ENCODE measurements at regions not wholly inside any gene's neighbourhood (a gene's known extent, or its start where the extent isn't known, plus 50 kb on each side); places are given as distances from the start of the nearest gene placed in this dataset. TPM values are rescaled to one million over a fixed set of nuclear protein-coding genes. Genes with fewer than 3 reads are reported as not detected.

- Histone ChIP-seq H3K9ac (ENCODE audit: low read depth, low read length) (no peak overlapping the region), H3K4me1 (ENCODE audit: control insufficient read depth, insufficient read depth, low read length) (no peaks in the 10 kb centered on the region), H3K4me3 (ENCODE audit: low read length) (no peak overlapping the region), H3K4me2 (ENCODE audit: low read length) (no peak overlapping the region), H3K36me3 (ENCODE audit: insufficient read depth, low read length) (no peaks in the 10 kb centered on the region), H3K9me3 (replicated peaks; ENCODE audit: low read length) (no peaks in the 10 kb centered on the region), H3K27me3 (ENCODE audit: control insufficient read depth, insufficient read depth, low read length) (no peaks in the 10 kb centered on the region)
Measured at GRCh38 chr14:104523546-104523935, 56.0 kb upstream of the C14orf180 start.

GRCh38 chr14:104524726-104525125, 54.8 kb upstream of the C14orf180 start:
- Histone ChIP-seq H3K9ac (ENCODE audit: low read depth, low read length) (no peak overlapping the region), H3K4me2 (ENCODE audit: low read length) (no peak overlapping the region), H3K27me3 (ENCODE audit: control insufficient read depth, insufficient read depth, low read length) (no peaks in the 10 kb centered on the region), H3K4me3 (ENCODE audit: low read length) (no peak overlapping the region), H3K9me3 (replicated peaks; ENCODE audit: low read length) (no peaks in the 10 kb centered on the region), H3K4me1 (ENCODE audit: control insufficient read depth, insufficient read depth, low read length) (no peaks in the 10 kb centered on the region), H3K36me3 (ENCODE audit: insufficient read depth, low read length) (no peaks in the 10 kb centered on the region)

- Histone ChIP-seq H3K4me1 (ENCODE audit: control insufficient read depth, insufficient read depth, low read length) (no peaks in the 10 kb centered on the region), H3K4me3 (ENCODE audit: low read length) (no peak overlapping the region), H3K27me3 (ENCODE audit: control insufficient read depth, insufficient read depth, low read length) (no peaks in the 10 kb centered on the region), H3K4me2 (ENCODE audit: low read length) (no peak overlapping the region), H3K9ac (ENCODE audit: low read depth, low read length) (no peak overlapping the region), H3K36me3 (ENCODE audit: insufficient read depth, low read length) (no peaks in the 10 kb centered on the region), H3K9me3 (replicated peaks; ENCODE audit: low read length) (no peaks in the 10 kb centered on the region)
Measured at GRCh38 chr14:104526723-104527645, 52.6 kb upstream of the C14orf180 start.

- Histone ChIP-seq H3K4me3 (ENCODE audit: low read length) (no peak overlapping the region), H3K9me3 (replicated peaks; ENCODE audit: low read length) (no peaks in the 10 kb centered on the region), H3K4me2 (ENCODE audit: low read length) (no peak overlapping the region), H3K36me3 (ENCODE audit: insufficient read depth, low read length) (no peaks in the 10 kb centered on the region), H3K27me3 (ENCODE audit: control insufficient read depth, insufficient read depth, low read length) (no peaks in the 10 kb centered on the region), H3K4me1 (ENCODE audit: control insufficient read depth, insufficient read depth, low read length) (no peaks in the 10 kb centered on the region), H3K9ac (ENCODE audit: low read depth, low read length) (no peak overlapping the region)
Measured at GRCh38 chr14:104527857-104528459, 51.6 kb upstream of the C14orf180 start.

- H3K9me3 ChIP-seq (replicated peaks; ENCODE audit: low read length): no peaks in the 10 kb centered on the region
- H3K27me3 ChIP-seq (ENCODE audit: control insufficient read depth, insufficient read depth, low read length): no peaks in the 10 kb centered on the region
Measured at GRCh38 chr14:104528496-104528895, 51.1 kb upstream of the C14orf180 start.

More at GRCh38 chr14:104528496-104528895, 51.1 kb upstream of the C14orf180 start:
- Histone ChIP-seq H3K4me3 (ENCODE audit: low read length) (no peak overlapping the region), H3K9ac (ENCODE audit: low read depth, low read length) (no peak overlapping the region), H3K4me2 (ENCODE audit: low read length) (no peak overlapping the region), H3K4me1 (ENCODE audit: control insufficient read depth, insufficient read depth, low read length) (no peaks in the 10 kb centered on the region), H3K36me3 (ENCODE audit: insufficient read depth, low read length) (no peaks in the 10 kb centered on the region)

Small RNAs in the stretch of these regions (small RNA-seq; reads per million reads assigned to genes)
- not detected for gene RNU6-684P
